Pulmonary artery endothelial cell (primary cell): ENCODE measurements at regions not wholly inside any gene's neighbourhood (a gene's known extent, or its start where the extent isn't known, plus 50 kb on each side); places are given as distances from the start of the nearest gene placed in this dataset.

Experiments used
- DNase-seq: peaks from one replicate; pipeline ENCODE4 v3.0.0-alpha.2; 2011; ENCODE audit warnings: low read depth, low spot score

DNA sequence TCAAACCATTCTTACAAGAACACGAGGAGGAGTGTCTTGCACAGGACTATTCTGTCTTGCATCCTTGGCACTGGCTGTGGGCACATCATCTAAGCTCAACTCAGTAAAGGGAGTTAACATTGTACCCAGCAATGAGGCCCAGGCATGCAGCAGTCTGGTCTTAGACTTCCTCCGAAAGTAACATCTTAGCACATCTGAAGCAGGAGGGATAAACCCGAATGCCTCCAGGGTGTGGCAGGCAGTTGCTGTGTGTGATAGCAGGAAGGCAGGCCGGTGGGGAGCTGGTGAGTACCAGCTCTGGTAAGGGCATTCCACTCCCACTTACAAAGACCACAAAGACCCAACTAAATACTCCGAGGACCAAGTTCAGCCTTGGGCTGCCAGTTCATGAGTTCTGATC lies 206.3 kb downstream of the TSN start:
- DNase-seq: no peak

DNA sequence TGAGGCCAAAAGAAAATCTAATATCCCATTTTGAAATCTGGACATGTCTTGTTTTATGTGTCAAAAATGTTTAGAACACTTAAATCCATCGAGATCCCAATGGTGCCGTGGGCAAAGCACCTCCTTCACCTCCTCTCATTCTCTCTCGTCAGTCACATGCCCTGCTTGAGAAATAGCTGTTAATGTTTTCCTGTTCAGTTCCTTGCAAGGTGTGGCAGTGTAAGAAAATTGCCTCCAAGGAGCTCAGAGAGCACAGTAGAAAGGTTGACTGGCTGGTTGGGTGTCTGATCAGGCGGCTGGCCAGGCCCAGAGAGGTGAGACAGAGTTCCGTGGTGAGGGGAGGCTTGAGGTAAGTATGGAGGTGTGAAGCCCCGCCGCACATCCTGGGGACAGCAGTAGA lies 210.2 kb downstream of the TSN start:
- no peak for DNase-seq

DNA sequence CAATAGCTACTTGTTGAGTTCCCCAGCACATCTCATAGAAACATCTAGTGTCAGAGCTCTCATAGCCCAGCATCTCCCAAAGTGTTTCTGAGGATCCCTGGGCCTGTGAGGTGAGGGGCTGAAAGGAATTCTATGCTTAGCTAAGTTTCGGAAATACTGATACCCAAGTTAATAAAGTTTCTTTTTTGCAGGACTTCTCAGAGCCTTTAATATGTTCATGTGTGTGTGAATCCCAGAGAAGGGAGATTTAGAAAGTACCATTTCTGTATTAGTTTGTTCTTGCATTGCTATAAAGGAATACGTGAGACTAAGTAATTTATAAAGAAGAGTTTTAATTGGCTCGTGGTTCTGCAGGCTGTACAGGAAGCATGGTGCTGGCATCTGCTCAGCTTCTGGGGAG lies 211.2 kb downstream of the TSN start:
- DNase-seq: no peak

DNA sequence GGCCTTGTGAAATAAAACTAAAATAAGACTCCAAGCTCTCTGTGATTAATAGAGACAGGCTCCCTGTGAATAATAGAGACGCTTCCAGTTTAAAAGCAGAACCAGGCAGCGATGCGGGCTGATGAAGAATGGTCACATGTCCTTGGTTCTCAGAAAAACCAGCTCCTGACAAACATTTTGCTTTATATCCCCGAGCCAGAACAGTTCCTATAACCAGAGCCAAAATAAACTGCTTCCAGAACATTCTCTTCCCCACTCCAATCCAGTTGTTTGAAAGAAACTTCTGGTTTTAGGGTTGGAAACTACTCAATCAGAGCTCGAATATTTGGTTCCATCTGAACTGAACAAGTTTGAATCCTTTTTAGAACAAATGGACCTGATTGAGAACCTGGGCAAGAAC lies 213.7 kb downstream of the TSN start:
- no peak for DNase-seq

DNA sequence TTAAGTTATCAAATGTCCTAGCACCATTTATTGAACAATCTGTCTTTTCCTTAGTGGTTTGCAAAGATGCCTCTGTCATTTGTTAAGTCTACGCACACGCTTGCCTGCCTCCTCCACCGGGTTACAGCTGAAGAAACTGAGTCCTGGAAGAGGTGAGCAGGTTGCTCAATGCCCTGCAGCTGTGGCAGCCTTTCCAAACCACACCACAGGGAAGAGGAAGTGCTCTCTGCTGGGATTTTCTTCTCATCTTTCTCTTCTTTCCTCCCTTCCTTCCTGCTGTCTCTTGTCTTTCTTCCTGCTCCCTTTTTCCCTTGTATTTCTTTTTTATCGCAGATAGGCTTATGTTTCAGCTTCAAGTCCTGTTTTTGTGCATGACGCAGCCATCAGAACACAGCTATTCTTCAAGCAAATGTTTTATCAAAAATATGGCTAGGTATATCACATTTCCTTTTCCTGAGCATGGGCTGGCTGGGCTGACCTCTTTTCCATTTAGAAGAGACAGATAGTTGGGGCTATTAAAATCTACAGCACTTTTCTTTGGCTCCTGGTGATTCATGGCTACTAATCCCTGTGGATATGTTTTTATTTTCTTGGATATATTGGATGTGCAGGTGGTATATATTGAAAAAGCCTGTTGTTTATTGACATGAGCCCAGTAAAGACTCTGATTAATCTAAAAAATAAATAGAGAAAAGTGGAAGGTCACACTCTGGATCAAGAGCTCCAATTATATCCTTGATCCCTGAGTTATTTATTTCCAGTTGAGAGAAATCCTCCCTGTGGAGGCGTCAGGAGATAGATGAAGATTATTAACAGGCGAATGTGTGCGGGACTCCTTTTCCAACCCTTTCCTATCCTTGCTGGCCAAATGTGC lies 214.6 kb downstream of the TSN start:
- no peak for DNase-seq

DNA sequence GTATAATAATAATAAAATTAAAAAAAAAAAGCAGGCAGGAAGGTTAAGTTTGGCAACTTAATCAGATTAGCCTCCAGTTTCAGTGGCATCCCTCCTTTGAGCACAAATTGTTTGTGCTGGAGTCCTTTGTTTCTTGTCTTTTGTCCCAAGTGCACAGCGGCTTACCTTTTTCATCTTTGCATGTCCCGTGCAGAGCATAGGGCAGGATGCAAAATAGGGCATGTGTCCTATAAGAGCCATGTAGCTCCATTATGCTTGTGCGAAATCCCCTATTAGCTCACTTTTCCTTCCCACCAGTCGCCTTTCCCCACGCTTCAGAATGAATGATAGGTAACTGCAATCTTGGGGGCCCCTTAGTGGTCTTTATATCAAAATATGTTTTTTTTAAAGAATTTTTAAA lies 216.8 kb downstream of the TSN start:
- DNase-seq: no peak

DNA sequence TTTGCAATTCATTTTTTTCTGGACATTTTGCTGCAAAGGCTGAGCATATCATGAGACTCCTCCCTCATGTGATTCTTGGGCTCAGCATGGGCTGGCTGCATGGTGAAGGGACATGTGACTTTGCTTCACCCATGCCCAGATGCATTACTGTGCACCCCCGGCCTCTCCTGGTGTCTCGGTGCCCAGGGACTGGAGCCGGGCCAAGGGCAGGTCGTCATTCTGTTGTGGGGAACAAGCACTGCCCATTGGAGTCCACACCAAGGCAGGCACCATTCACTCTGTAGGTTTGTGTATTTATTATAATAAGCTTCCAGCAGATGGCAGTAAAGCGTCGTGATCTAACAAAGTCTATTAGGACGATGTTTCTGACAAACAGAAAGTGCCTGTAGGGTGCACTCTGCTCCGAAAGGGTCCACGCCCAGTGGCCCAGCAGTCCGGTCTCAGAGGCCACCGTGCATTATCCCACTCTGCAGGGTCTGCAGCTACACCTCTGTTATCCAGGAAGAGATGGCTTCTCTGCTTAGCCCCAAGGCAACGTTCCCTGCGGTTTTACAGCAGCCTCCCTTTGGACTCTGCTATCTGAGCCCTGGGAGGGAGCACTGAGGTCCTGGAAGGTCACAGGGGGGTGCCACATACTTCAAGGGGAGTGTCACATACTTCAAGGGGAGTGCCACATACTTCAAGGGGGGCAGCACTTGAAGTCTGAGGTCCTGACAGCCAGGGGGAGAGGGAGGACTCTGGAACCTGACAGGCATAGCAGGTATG lies 219.6 kb downstream of the TSN start:
- peak; percentile 20 for DNase-seq

DNA sequence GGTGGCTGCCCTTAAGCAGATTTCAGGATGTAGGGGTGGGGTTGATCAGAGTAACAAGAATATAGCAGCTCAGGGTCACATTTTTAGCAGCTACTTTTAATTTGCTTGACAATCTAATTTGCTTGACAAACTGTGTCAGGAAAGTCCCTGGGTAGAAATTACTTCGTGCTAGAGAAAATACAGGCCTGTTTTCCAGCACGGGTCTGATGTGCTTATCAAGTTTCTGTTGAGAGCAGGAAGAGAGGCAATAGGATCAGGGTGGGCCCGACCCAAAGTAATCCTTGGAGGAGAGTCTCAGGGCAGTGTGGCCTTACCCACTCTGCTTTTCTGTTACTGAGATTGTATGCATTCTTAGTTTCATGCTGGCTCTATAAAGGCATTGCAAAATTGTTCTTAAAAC lies 221.5 kb downstream of the TSN start:
- no peak for DNase-seq

DNA sequence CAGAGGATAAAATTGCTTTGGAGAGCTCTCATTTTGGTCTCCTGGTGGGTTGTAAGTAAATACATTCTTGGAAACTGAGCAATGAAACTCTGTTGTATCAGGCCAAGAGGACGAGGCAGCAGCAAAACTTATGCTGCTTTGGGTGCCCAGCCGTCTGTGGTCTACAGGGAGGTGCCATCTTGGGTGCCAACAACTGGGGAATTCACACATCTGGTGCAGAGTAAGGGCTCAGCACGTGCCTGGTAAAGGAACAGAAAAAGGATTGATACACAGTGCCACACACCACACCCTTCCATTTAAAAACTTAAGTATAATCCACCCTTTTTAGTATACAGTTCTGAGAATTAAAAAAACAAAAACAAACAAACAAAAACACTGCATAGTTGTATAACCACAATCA lies 221.9 kb downstream of the TSN start:
- no peak for DNase-seq

DNA sequence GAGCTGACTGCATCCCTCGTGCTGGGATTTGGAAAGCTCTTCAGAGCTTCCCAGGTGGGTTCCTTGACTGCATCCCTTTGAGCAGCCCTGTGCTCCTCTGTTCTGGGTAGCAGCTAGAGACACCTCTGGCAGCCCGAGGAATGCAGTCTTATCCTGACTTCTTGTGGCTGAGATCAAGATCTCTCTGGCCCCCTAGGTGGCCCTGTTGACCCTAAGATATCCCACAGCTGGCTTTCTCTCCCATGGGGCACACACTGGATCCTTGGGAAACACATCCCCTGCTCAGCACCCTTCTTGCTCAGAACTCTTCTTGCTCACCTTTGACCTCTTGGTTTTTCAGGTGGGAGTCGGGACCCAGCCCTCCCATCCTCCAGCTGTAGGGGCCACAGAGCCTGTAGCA lies 237.2 kb downstream of the TSN start:
- no peak for DNase-seq

DNA sequence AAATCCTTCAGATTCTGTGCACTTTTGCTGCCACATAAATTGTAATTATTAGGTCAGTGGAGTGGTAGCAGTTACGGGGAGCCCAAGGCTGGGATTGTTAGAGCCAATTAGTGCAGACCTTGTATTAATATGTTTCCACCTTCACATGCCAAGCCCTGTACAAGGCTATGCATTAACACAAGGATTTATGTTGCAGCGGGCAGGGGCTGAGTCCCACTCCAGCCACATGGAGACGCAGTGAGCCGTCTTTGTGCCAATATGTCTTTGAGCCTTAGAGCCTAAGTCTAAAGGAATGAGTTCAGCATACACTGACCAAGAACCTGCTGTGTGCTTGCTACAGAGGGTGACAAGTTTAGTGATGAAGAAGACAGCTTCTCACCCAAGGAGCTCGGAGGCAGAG lies 238.2 kb downstream of the TSN start:
- no peak for DNase-seq

DNA sequence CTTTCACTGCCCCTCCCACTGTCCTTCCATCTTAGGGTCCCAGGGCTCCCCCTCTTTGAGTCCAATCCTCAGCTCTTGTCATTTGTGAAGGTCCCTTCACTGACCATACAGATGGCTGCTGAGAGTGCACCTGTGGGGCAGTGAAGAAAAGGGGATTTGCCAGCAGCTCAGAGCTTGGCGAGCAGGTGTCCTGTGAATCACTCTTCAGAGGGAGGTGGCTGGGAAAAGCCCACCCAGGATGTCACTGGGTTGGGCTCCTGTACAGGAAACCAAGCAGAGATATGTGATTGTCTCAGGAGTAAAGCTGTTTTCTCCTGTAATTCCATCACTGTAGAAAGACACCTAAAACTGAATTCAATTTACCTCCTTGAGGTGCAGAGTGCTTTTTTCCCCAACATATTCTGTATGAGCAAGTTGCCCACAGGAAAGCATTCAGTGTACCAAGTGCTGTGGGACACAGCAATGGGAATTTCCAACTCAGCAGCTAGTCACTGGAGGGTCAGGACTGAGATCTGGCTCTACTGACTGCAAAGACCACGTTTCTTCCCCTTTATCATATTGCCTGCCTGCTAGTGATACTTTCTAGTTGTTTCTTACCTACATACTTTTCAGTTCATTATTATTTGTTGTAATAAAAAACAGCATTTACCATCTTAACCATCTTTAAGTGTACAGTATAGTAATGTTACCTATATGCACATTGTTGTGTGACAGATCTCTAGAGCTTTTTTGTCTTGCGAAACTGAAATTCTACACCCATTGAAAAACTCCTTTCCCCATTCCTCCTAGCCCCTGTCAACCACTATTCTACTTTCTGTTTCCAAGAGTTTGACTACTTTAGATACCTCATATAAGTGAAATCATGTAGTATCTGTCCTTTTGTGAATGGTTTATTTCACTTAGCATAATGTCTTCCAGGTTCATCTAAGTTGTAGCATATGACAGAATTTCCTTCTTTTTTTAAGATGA lies 239.1 kb downstream of the TSN start:
- DNase-seq: no peak

DNA sequence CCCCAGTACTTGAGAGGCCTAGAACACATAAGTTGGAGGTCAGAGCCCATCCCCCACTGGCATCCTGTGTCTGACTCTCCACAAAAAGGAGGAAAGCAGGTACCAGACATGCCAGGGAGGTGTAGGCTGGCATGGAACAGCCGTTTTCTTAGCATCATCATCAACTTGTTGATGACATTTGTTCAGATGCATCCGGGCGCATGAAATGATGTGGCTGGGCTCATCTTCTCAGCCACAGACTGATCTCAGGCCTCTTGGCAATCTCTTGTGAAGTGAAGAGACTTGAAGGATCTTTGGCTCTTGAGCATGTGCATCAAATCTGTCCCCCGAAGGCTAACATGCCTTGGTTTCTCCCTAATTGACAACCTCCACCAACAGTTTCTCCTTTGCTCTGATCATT lies 243.3 kb downstream of the TSN start:
- DNase-seq: no peak

DNA sequence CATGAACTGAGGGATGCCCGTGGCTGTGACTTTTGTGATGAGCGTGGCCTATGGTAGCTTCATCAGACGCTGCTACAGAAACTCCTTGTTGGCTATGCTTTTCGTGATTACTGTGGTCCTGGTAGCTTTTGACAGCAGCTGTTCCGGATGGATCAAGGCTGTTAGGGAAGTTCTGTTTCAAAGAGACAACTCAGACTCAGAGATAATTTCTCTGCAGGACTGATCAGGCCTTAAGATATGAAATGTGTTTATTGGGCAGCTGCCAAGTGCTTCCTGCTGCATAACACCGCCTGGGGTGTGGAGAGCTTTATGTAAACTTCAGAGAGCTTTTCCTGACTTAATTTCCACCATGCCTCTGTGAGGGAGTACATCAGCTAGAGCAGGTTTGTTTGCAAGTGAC lies 243.8 kb downstream of the TSN start:
- peak; percentile 30 for DNase-seq

DNA sequence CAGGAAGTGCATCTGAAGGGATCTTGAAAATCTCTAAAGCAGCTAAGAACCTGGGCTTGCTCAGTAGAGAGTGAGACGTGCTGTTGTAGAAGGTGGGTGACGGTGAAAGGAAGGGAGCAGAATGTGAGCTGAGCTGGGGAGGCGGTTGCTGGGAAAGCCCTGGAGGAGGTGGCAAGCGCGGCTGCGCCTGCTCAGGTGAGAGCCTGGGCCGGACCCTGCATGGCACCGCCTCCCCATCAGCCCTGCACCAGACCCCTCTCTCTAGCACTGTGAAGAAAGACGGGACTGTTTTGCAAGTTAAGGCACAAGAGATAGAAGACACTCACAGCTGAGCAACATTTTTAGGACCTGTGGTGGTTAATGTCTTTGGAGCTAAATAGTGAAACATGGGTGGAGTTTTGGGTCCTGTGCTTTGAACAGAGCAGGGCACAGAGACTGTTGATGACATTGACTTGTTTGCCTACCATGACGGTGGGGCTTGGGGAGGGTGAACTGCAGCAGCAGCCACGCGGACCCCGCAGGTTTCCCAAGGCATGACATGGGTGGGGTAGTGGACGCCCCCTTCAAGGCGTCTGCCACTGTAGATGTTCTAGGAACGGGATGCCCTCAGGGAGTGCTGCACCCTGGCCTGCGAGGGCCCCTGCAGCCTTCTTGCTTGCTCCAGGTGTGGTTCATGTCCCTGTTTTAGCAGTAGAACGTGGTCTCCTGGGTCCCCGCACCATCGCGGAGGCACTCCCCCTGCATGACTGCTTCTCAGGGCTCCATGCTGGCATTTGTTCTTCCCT lies 245.3 kb downstream of the TSN start:
- no peak for DNase-seq

DNA sequence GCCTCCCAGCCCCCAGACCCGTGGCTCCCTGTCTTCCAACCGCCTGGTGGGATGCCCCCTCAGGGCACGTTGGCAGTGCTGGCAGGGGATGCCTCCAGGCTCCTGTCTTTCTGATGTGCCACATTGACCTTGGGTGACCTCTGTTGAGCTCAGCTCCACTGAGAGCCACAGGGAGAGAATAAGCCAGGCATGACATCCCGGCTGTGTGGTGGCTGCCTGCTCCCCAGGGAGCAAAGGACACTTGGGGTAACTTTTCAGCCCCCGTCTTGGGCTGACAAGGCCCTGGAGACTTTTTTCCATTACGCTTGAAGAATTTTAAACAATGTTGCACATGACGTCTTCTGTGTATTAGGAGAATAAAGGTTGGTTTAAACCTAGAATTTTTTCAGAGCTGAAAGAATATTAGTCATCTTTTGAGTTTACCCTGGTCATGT lies 246.0 kb downstream of the TSN start:
- DNase-seq: no peak

DNA sequence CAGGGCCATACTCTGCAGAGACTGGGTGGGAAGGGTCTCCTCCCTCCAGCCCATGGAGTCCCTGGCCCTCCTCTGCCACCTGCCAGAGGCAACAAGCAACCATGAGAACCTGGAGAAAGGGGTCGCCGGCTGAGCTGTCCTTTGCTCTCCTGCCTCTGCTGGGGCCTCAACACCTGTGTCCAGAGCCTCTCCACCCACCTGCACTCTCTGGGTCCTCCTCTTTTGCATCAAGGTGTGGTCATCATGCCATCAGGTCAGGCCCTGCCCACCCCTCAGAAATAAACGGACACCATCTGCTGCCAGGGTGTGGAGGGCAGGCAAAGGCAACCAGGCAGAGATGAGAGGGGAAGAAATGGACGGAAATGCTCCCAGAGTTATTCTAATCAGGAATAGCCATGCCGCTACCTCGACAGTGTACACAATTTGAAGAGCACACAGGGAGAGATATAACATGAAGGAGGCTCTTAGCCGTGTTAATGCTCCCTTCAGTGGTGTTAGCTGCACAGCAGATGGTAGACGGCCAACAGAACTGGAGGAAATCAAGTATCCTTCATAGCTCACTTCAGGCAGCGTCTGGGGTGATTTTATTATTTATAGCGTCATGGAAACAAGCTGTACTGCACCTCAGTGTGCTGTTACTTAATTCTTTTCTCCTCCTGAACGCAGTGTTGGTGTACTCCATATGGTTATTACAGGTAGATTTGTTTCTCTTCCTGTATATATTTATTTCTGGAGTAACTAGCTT lies 247.9 kb downstream of the TSN start:
- no peak for DNase-seq

DNA sequence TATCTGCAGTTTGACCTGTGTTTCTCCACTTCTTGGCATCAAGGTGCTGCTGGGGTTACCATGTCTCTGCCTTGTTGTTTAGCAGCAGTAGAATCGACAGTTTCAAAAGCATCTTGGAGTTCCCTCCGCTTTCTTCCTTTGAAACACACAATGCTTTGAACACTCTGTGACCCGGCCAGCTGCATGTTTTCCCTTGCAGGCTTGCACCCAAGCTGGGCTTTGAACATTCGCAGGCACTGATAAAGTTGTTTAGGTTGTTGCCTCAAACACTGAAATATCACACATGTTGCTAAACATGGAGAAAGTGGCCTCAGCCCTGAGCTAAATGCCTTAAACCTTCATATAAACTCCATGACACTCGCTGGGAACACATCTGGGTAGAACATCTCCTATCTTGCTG lies 251.7 kb downstream of the TSN start:
- DNase-seq: no peak

DNA sequence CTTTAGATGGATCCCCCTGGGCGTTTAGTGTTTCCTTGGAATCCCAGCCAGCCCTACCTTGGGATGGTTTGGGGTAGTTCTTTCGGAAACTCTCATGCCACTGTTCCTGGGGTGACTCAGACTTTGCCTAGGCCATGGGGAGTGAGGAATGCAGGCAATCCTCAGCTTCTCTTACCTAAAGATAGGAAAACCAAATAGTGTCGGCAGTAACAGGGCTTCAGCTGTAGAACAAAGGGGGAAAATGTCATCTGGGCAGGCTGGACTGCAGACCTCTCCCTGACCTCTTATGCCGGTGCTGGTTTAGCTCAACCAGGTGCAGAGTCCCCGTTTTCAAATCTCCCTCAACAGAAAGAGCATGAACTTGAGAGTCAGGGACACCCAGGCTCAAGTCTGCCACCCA lies 252.1 kb downstream of the TSN start:
- no peak for DNase-seq

DNA sequence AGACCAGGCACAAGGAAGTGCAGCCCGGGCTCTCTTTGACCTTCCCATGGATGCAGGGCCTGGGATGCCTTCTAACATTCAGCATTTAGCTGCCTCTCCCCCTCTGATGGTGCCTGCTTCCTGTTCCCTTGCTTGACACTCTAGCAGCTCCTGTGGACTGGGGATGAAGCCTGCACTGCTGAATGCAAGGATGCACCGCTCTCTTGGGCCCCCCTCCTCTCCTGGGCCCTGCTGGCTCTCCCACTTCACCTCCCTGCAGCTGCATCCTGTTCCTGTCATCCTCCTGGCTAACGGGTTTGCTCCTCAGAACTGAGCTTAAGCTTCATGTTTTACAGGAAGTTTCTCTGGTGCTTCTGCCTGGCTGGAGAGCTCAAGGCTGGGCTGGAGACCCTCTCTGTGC lies 254.1 kb downstream of the TSN start:
- no peak for DNase-seq
